ENCODE measurements at regions not wholly inside any gene's neighbourhood (a gene's known extent, or its start where the extent isn't known, plus 50 kb on each side); places are given as distances from the start of the nearest gene placed in this dataset.

- TF ChIP-seq CTCF (IDR thresholded peaks at IDR 0.05) (no peak), POLR2A (IDR thresholded peaks at IDR 0.05) (no peak)
Measured at GRCh38 chr4:117755438-117755837, 278.8 kb upstream of the NDST3 start.

Measured in lower leg skin (tissue), 3 donors.